H9 (cell line): ENCODE measurements at regions not wholly inside any gene's neighbourhood (a gene's known extent, or its start where the extent isn't known, plus 50 kb on each side); places are given as distances from the start of the nearest gene placed in this dataset.
"Not testable (repeated sequence)": the region's sequence is repeated elsewhere in the genome, so short reads cannot be mapped to it uniquely, and the experiment has no call there.

Experiments
- DNase-seq: peaks from one replicate; pipeline ENCODE4 v3.0.0-alpha.2; 2017
- H2AFZ ChIP-seq: one replicate; pipeline ENCODE4 v1.6.1; 2013; ENCODE audit warnings: mild to moderate bottlenecking, low read length, control low read depth, moderate library complexity
- H2AK5ac ChIP-seq: 2 replicates; pipeline ENCODE4 v1.6.1; 2013; ENCODE audit warnings: low read length, control low read depth, mixed read lengths; ENCODE audit not compliant: insufficient read length
- H2BK120ac ChIP-seq: one replicate; pipeline ENCODE4 v1.6.1; 2013; ENCODE audit warnings: low read depth, mild to moderate bottlenecking, low read length, control low read depth, inconsistent platforms; ENCODE audit not compliant: poor library complexity, severe bottlenecking
- H2BK12ac ChIP-seq: 2 replicates; pipeline ENCODE4 v1.6.1; 2013; ENCODE audit warnings: low read length, control low read depth, mixed read lengths, low read depth; ENCODE audit not compliant: insufficient read length
- H2BK15ac ChIP-seq: 2 replicates; pipeline ENCODE4 v1.6.1; 2013; ENCODE audit warnings: low read depth, low read length, control low read depth
- H2BK20ac ChIP-seq: one replicate; pipeline ENCODE4 v1.6.1; 2013; ENCODE audit warnings: low read depth, mild to moderate bottlenecking, low read length, control low read depth, inconsistent platforms; ENCODE audit not compliant: poor library complexity, severe bottlenecking
- H2BK5ac ChIP-seq: 2 replicates; pipeline ENCODE4 v1.6.1; 2013; ENCODE audit warnings: low read length, control low read depth, mixed read lengths; ENCODE audit not compliant: insufficient read length
- H3K14ac ChIP-seq: 2 replicates; pipeline ENCODE4 v1.6.1; 2013; ENCODE audit warnings: low read length, control low read depth; ENCODE audit not compliant: insufficient read depth
- H3K18ac ChIP-seq: 2 replicates; pipeline ENCODE4 v1.6.1; 2013; ENCODE audit warnings: low read depth, mild to moderate bottlenecking, mixed read lengths, low read length, control low read depth; ENCODE audit not compliant: insufficient read length
- H3K23ac ChIP-seq: 2 replicates; pipeline ENCODE4 v1.6.1; 2013; ENCODE audit warnings: low read length, control low read depth, mixed read lengths, low read depth; ENCODE audit not compliant: insufficient read length
- H3K23me2 ChIP-seq: 2 replicates; pipeline ENCODE4 v1.6.1; 2013; ENCODE audit warnings: low read depth, mild to moderate bottlenecking, mixed read lengths, low read length, control low read depth; ENCODE audit not compliant: insufficient read length, poor library complexity, severe bottlenecking
- H3K27ac ChIP-seq: 2 replicates; pipeline ENCODE4 v1.5.1; 2013; ENCODE audit warnings: low read length, control low read depth, mixed read lengths, low read depth; ENCODE audit not compliant: insufficient read length
- H3K27me3 ChIP-seq: 2 replicates; pipeline ENCODE4 v1.6.1; 2013; ENCODE audit warnings: low read length, control low read depth, inconsistent platforms; ENCODE audit not compliant: insufficient read depth
- H3K4ac ChIP-seq: 2 replicates; pipeline ENCODE4 v1.6.1; 2013; ENCODE audit warnings: low read depth, mild to moderate bottlenecking, control low read depth, inconsistent platforms, low read length, moderate library complexity
- H3K4me1 ChIP-seq: 2 replicates; pipeline ENCODE4 v1.6.1; 2013; ENCODE audit warnings: low read length, control low read depth, inconsistent platforms; ENCODE audit not compliant: insufficient read depth
- H3K4me2 ChIP-seq: 2 replicates; pipeline ENCODE4 v1.6.1; 2013; ENCODE audit warnings: low read length, control low read depth, mixed read lengths; ENCODE audit not compliant: insufficient read length, insufficient read depth
- H3K56ac ChIP-seq: 2 replicates; pipeline ENCODE4 v1.6.1; 2013; ENCODE audit warnings: low read depth, mild to moderate bottlenecking, mixed read lengths, low read length, control low read depth; ENCODE audit not compliant: insufficient read length
- H3K79me1 ChIP-seq: 2 replicates; pipeline ENCODE4 v1.6.1; 2013; ENCODE audit warnings: low read depth, mild to moderate bottlenecking, moderate library complexity, low read length, control low read depth, inconsistent platforms; ENCODE audit not compliant: insufficient read depth, poor library complexity, severe bottlenecking
- H3K79me2 ChIP-seq: 2 replicates; pipeline ENCODE4 v1.6.1; 2013; ENCODE audit warnings: low read length, control low read depth, inconsistent platforms; ENCODE audit not compliant: insufficient read depth
- H3K9ac ChIP-seq: 2 replicates; pipeline ENCODE4 v1.6.1; 2013; ENCODE audit warnings: low read length, control low read depth, mixed read lengths; ENCODE audit not compliant: insufficient read length; ENCODE audit errors: extremely low read depth
- H3K9me3 ChIP-seq: one replicate; pipeline ENCODE4 v1.6.1; 2013; ENCODE audit warnings: low read depth, low read length, inconsistent platforms; ENCODE audit not compliant: control insufficient read depth
- H3T11ph ChIP-seq: one replicate; pipeline ENCODE4 v1.6.1; 2013; ENCODE audit warnings: mild to moderate bottlenecking, low read length, control low read depth, inconsistent platforms
- H4K20me1 ChIP-seq: one replicate; pipeline ENCODE4 v1.6.1; 2013; ENCODE audit not compliant: control insufficient read depth, insufficient read length, insufficient read depth
- H4K5ac ChIP-seq: 2 replicates; pipeline ENCODE4 v1.6.1; 2013; ENCODE audit warnings: low read depth, mild to moderate bottlenecking, mixed read lengths, low read length, control low read depth; ENCODE audit not compliant: insufficient read length
- H4K8ac ChIP-seq: replicated peaks from 2 replicates; pipeline ENCODE4 v1.6.1; 2013; ENCODE audit warnings: low read length, control low read depth, mixed read lengths, low read depth; ENCODE audit not compliant: insufficient read length
- H4K91ac ChIP-seq: 2 replicates; pipeline ENCODE4 v1.6.1; 2013; ENCODE audit warnings: low read depth, mild to moderate bottlenecking, moderate library complexity, mixed read lengths, low read length, control low read depth; ENCODE audit not compliant: insufficient read length
- H3K27ac Mint-ChIP-seq, 3 experiments: 2 replicates in 2 of 3; 3 replicates in 1 of 3; pipeline ENCODE4 v1.8.0; 2020 to 2021; ENCODE audit warnings: mixed read lengths in 3 of 3, mild to moderate bottlenecking in 1 of 3, moderate library complexity in 1 of 3
- H3K27me3 Mint-ChIP-seq: 2 replicates; pipeline ENCODE4 v1.8.0; 2021; ENCODE audit warnings: low read depth, mild to moderate bottlenecking, moderate library complexity, mixed read lengths
- H3K36me3 Mint-ChIP-seq, 3 experiments: 2 replicates in 2 of 3; 3 replicates in 1 of 3; pipeline ENCODE4 v1.8.0; 2020 to 2021; ENCODE audit warnings: low read depth in 3 of 3, mixed read lengths in 3 of 3; ENCODE audit not compliant: insufficient read depth in 1 of 3
- H3K4me1 Mint-ChIP-seq, 2 experiments: 2 replicates each; pipeline ENCODE4 v1.8.0; 2020; ENCODE audit warnings: mixed read lengths in 2 of 2
- H3K4me3 Mint-ChIP-seq, 2 experiments: 2 replicates in 1 of 2; 3 replicates in 1 of 2; pipeline ENCODE4 v1.8.0; 2020 to 2021; ENCODE audit warnings: mild to moderate bottlenecking in 2 of 2, mixed read lengths in 2 of 2, moderate library complexity in 1 of 2
- H3K9me3 Mint-ChIP-seq, 2 experiments: 2 replicates in 1 of 2; 3 replicates in 1 of 2; pipeline ENCODE4 v1.8.0; 2020; ENCODE audit warnings: mild to moderate bottlenecking in 2 of 2, mixed read lengths in 2 of 2, moderate library complexity in 1 of 2
- CTCF ChIP-seq: fragments of 200-600 bp; sonication (generic); conservative IDR thresholded peaks from 3 replicates; pipeline ENCODE4 v1.8.0; 2021; ENCODE audit warnings: antibody characterized with exemption, mild to moderate bottlenecking
- WGBS: extraction: QIAGEN DNeasy Blood & Tissue Kit; methylation state at CpG from one replicate; pipeline ENCODE4 v1.1.7; 2013; ENCODE audit warnings: missing lambda C conversion rate, low lambda C conversion rate, mixed read lengths; ENCODE audit not compliant: insufficient read length; ENCODE audit errors: extremely low coverage; 5-methylcytosine and 5-hydroxymethylcytosine counted together

- peaks cover 4 to 5% of the 10 kb centered on the region in 2 experiments; a peak in 3 of 5 replicates for H3K9me3 Mint-ChIP-seq
- Histone ChIP-seq H2AFZ (no peak overlapping the region), H3K56ac (no peak overlapping the region), H3K79me2 (no peaks in the 10 kb centered on the region), H4K5ac (no peak overlapping the region), H2BK5ac (no peak overlapping the region), H4K91ac (no peak overlapping the region), H3K9ac (no peak overlapping the region), H4K20me1 (no peaks in the 10 kb centered on the region), H2BK12ac (no peak overlapping the region), H2AK5ac (no peak overlapping the region), H4K8ac (no peak overlapping the region), H3K14ac (no peak overlapping the region), H3K4me1 (no peaks in the 10 kb centered on the region), H3K18ac (no peak overlapping the region), H2BK20ac (no peak overlapping the region), H3K27ac (no peak overlapping the region), H2BK15ac (no peak overlapping the region), H3K9me3 (no peaks in the 10 kb centered on the region), H3K4ac (no peak overlapping the region), H3K27me3 (no peaks in the 10 kb centered on the region), H3K23me2 (no peaks in the 10 kb centered on the region), H2BK120ac (no peak overlapping the region), H3T11ph (no peak overlapping the region), H3K4me2 (no peak overlapping the region), H3K23ac (no peak overlapping the region), H3K79me1 (no peaks in the 10 kb centered on the region)
- no peaks in the 10 kb centered on the region for H3K4me1 Mint-ChIP-seq
- no peak for TF ChIP-seq CTCF
- DNase-seq: no peak
- H3K4me3 Mint-ChIP-seq: no peak overlapping the region
- no CpG with 5 or more reads among the region's 2 CpGs for WGBS
- H3K27me3 Mint-ChIP-seq: no peaks in the 10 kb centered on the region
- H3K27ac Mint-ChIP-seq: no peak overlapping the region
- peaks cover 0 to 8% (median 0%) of the 10 kb centered on the region in 3 experiments; a peak in 2 of 7 replicates for H3K36me3 Mint-ChIP-seq
Observed at GRCh38 chr4:167989815-167990214, 102.5 kb upstream of the ANXA10 start.

GRCh38 chr4:168008112-168008511 lies 84.2 kb upstream of the ANXA10 start:
- H3K23me2 ChIP-seq, H4K5ac ChIP-seq, H2BK120ac ChIP-seq, H4K91ac ChIP-seq, H3K4me3 Mint-ChIP-seq, H3K27me3 Mint-ChIP-seq, H3K9me3 ChIP-seq, H3K4me1 Mint-ChIP-seq, H2BK5ac ChIP-seq, H2BK15ac ChIP-seq, DNase-seq, H3K9me3 Mint-ChIP-seq, H3K56ac ChIP-seq, H3K36me3 Mint-ChIP-seq, H2AK5ac ChIP-seq, H3K4me2 ChIP-seq, H3T11ph ChIP-seq, H3K23ac ChIP-seq, H4K20me1 ChIP-seq, H3K18ac ChIP-seq, H2BK12ac ChIP-seq, H3K14ac ChIP-seq, H4K8ac ChIP-seq, H3K27me3 ChIP-seq, H3K79me2 ChIP-seq, H3K4ac ChIP-seq, H3K9ac ChIP-seq, H3K4me1 ChIP-seq, H2BK20ac ChIP-seq, H2AFZ ChIP-seq, H3K27ac ChIP-seq, H3K79me1 ChIP-seq: not testable (repeated sequence)
- WGBS: no CpG with 5 or more reads among the region's 6 CpGs
- H3K27ac Mint-ChIP-seq: peak overlapping the region in 1 of 3 experiments; percentile 27; a peak in 1 of 7 replicates
